Liver (tissue), 8 donors: ENCODE measurements at regions not wholly inside any gene's neighbourhood (a gene's known extent, or its start where the extent isn't known, plus 50 kb on each side); places are given as distances from the start of the nearest gene placed in this dataset.

Experiments used
- DNase-seq: peaks from one replicate; pipeline ENCODE4 v3.0.0-alpha.2; 2017; ENCODE audit warnings: low spot score
- H3K27ac ChIP-seq, 2 donors: one replicate each; pipeline ENCODE4 v1.7.0; 2013; ENCODE audit warnings: inconsistent platforms in 2 of 2, low read length in 2 of 2, control low read depth in 1 of 2, low read depth in 1 of 2, mild to moderate bottlenecking in 1 of 2
- H3K27me3 ChIP-seq, 4 donors: one replicate each; pipeline versions ENCODE4 v1.6.1 to v1.7.0; 2013; ENCODE audit warnings: low read length in 3 of 4, inconsistent platforms in 1 of 4, mild to moderate bottlenecking in 1 of 4, moderate library complexity in 1 of 4; ENCODE audit not compliant: control insufficient read depth in 4 of 4, insufficient read depth in 4 of 4
- H3K36me3 ChIP-seq, 4 donors: one replicate each; pipeline versions ENCODE4 v1.6.1 to v1.7.0; 2013; ENCODE audit warnings: low read length in 3 of 4, mild to moderate bottlenecking in 3 of 4, low read depth in 1 of 4, moderate library complexity in 1 of 4; ENCODE audit not compliant: control insufficient read depth in 4 of 4, insufficient read depth in 3 of 4
- H3K4me1 ChIP-seq, 4 donors: one replicate each; pipeline versions ENCODE4 v1.6.1 to v1.7.0; 2013; ENCODE audit warnings: low read length in 3 of 4, mild to moderate bottlenecking in 3 of 4, moderate library complexity in 1 of 4; ENCODE audit not compliant: control insufficient read depth in 4 of 4, insufficient read depth in 4 of 4
- H3K4me3 ChIP-seq, 3 donors: one replicate each; pipeline versions ENCODE4 v1.6.1 to v1.7.0; 2013; ENCODE audit warnings: low read length in 3 of 3, control low read depth in 1 of 3, low read depth in 1 of 3, mild to moderate bottlenecking in 1 of 3
- H3K9ac ChIP-seq, 2 donors: one replicate each; pipeline ENCODE4 v1.7.0; 2013; ENCODE audit warnings: low read length in 2 of 2, mild to moderate bottlenecking in 2 of 2, moderate library complexity in 2 of 2, control low read depth in 1 of 2, low read depth in 1 of 2
- H3K9me3 ChIP-seq, 4 donors: one replicate each; pipeline versions ENCODE4 v1.6.1 to v1.7.0; 2013; ENCODE audit warnings: low read length in 3 of 4; ENCODE audit not compliant: control insufficient read depth in 4 of 4
- CTCF ChIP-seq: fragments of 150-350 bp; IDR thresholded peaks from 2 replicates; pipeline ENCODE4 v1.5.1; 2017; ENCODE audit warnings: improper control_type of control experiment, low read depth, low read length; ENCODE audit not compliant: missing input control
- EGR1 ChIP-seq, 2 donors: IDR thresholded peaks; 2 replicates each; pipeline ENCODE4 v1.6.1; 2016 to 2018; ENCODE audit warnings: antibody characterized with exemption in 2 of 2, low read depth in 2 of 2
- FOXA1 ChIP-seq: IDR thresholded peaks from 2 replicates; pipeline ENCODE4 v1.6.1; 2016; ENCODE audit warnings: antibody characterized with exemption
- FOXA2 ChIP-seq: IDR thresholded peaks from 2 replicates; pipeline ENCODE4 v1.6.1; 2016; ENCODE audit warnings: antibody characterized with exemption
- HNF4A ChIP-seq, 2 donors: conservative IDR thresholded peaks; 2 replicates each; pipeline ENCODE4 v1.6.1; 2016; ENCODE audit warnings: antibody characterized with exemption in 2 of 2, mild to moderate bottlenecking in 2 of 2
- HNF4G ChIP-seq: IDR thresholded peaks from 2 replicates; pipeline ENCODE4 v1.6.1; 2016; ENCODE audit warnings: antibody characterized with exemption
- JUND ChIP-seq, 2 donors: IDR thresholded peaks; 2 replicates each; pipeline ENCODE4 v1.6.1; 2016; ENCODE audit warnings: antibody characterized with exemption in 2 of 2
- NR2F2 ChIP-seq: IDR thresholded peaks from 2 replicates; pipeline ENCODE4 v1.6.1; 2016; ENCODE audit warnings: antibody characterized with exemption
- RAD21 ChIP-seq, 2 donors: IDR thresholded peaks; 2 replicates each; pipeline ENCODE4 v1.6.1; 2016; ENCODE audit warnings: antibody characterized with exemption in 2 of 2, mild to moderate bottlenecking in 2 of 2
- RXRA ChIP-seq, 2 donors: IDR thresholded peaks; 2 replicates each; pipeline ENCODE4 v1.6.1; 2017 to 2018; ENCODE audit warnings: antibody characterized with exemption in 2 of 2, mild to moderate bottlenecking in 1 of 2
- SP1 ChIP-seq: IDR thresholded peaks from 2 replicates; pipeline ENCODE4 v1.6.1; 2018; ENCODE audit warnings: antibody characterized with exemption, mild to moderate bottlenecking
- TAF1 ChIP-seq: conservative IDR thresholded peaks from 2 replicates; pipeline ENCODE4 v1.6.1; 2016; ENCODE audit warnings: antibody characterized with exemption, mild to moderate bottlenecking
- YY1 ChIP-seq: IDR thresholded peaks from 2 replicates; pipeline ENCODE4 v1.6.1; 2016; ENCODE audit warnings: antibody characterized with exemption, mild to moderate bottlenecking
- WGBS: extraction: QIAGEN DNeasy Blood & Tissue Kit; methylation state at CpG from one replicate; pipeline ENCODE4 v1.1.7; 2013; 5-methylcytosine and 5-hydroxymethylcytosine counted together
- TF ChIP-seq, protein P1 (sequence below): IDR thresholded peaks from 2 replicates; pipeline ENCODE4 v1.6.1; 2016; ENCODE audit warnings: antibody characterized with exemption
- TF ChIP-seq, protein P2 (sequence below): IDR thresholded peaks from 2 replicates; pipeline ENCODE4 v1.6.1; 2016; ENCODE audit warnings: antibody characterized with exemption
- TF ChIP-seq, protein P3 (sequence below): IDR thresholded peaks from 2 replicates; pipeline ENCODE4 v1.6.1; 2016; ENCODE audit warnings: antibody characterized with exemption
- TF ChIP-seq, protein P4 (sequence below): IDR thresholded peaks from 2 replicates; pipeline ENCODE4 v1.6.1; 2016; ENCODE audit warnings: antibody characterized with exemption, mild to moderate bottlenecking
- donor health status: healthy.
- donor health status: healthy.
- donor health status: healthy.
- donor health status: healthy.
- donor health status: healthy.

DNA sequence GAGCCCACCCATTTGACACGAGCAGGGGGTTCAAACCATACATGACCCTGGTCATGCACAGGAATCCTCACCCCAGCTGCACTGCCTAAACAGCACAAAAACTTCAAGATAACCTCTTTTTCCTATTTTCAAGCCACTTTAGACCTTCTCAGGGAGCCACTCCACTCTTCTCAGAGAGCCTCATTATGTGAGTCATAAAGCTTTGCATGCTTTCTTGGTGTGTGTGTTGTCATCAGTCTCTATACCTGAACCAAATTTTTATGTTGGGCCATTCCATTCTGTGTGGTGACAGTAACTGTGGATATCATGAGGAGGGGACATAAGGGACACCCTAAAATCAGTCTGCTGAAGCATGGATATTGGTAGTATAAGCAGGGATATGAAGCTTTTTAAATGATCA, 769.5 kb upstream of the API5 start (continued):
- TF ChIP-seq, protein P1, sequence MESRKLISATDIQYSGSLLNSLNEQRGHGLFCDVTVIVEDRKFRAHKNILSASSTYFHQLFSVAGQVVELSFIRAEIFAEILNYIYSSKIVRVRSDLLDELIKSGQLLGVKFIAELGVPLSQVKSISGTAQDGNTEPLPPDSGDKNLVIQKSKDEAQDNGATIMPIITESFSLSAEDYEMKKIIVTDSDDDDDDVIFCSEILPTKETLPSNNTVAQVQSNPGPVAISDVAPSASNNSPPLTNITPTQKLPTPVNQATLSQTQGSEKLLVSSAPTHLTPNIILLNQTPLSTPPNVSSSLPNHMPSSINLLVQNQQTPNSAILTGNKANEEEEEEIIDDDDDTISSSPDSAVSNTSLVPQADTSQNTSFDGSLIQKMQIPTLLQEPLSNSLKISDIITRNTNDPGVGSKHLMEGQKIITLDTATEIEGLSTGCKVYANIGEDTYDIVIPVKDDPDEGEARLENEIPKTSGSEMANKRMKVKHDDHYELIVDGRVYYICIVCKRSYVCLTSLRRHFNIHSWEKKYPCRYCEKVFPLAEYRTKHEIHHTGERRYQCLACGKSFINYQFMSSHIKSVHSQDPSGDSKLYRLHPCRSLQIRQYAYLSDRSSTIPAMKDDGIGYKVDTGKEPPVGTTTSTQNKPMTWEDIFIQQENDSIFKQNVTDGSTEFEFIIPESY: no peak
- TF ChIP-seq EGR1 (IDR thresholded peaks at IDR 0.05; ENCODE audit: low read depth in 2 of 2): no peak
- TF ChIP-seq TAF1: no peak
- TF ChIP-seq, protein P2, sequence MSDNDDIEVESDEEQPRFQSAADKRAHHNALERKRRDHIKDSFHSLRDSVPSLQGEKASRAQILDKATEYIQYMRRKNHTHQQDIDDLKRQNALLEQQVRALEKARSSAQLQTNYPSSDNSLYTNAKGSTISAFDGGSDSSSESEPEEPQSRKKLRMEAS: no peak
- no peak for TF ChIP-seq JUND (IDR thresholded peaks at IDR 0.05)
- TF ChIP-seq FOXA1: no peak
- no peak for TF ChIP-seq YY1
- TF ChIP-seq HNF4A (conservative IDR thresholded peaks at IDR 0.05): no peak
- no peak for TF ChIP-seq NR2F2
- TF ChIP-seq, protein P3, sequence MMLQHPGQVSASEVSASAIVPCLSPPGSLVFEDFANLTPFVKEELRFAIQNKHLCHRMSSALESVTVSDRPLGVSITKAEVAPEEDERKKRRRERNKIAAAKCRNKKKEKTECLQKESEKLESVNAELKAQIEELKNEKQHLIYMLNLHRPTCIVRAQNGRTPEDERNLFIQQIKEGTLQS: no peak

DNA sequence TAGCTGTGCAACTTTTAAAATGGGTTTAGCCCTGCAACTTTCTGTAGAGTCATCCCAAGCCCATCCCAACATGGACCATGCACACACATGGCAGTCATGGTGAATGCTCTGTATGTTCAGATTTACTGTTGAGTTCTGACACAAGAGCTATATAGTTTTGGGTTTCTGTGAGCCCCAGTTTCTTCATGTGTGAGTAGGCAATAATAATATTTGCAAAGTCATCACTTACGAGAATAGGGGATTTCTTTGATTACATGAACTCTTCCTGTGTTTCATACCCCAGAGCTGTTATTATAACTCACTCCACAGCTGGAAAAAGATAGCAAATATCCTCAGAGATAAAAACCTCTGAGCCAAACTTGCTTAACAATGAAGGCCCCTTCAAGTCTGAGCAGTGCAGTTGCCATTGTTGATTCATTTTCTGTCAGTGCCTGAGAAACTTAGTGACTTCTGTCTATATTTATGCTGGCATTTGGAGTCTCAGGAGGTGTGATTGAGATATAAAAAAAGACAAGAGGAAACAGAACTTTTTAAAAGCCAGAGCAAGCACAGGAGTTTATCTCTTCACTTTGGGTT, 767.9 kb upstream of the API5 start:
- Histone ChIP-seq H3K36me3 (no peaks in the 10 kb centered on the region), H3K9ac (no peak overlapping the region), H3K27me3 (no peaks in the 10 kb centered on the region), H3K27ac (no peak overlapping the region), H3K4me3 (no peak overlapping the region), H3K9me3 (peaks cover 0 to 6% (median 2%) of the 10 kb centered on the region in 4 donors), H3K4me1 (no peaks in the 10 kb centered on the region)
- 30% methylated on average over 1 of the region's 1 CpG for WGBS
- DNase-seq: no peak
- TF ChIP-seq HNF4G: no peak
- no peak for TF ChIP-seq CTCF
- TF ChIP-seq NR2F2: no peak
- no peak for TF ChIP-seq EGR1 (IDR thresholded peaks at IDR 0.05; ENCODE audit: low read depth in 2 of 2)
- TF ChIP-seq TAF1: no peak
- no peak for TF ChIP-seq FOXA2
- TF ChIP-seq, protein P3: no peak
- no peak for TF ChIP-seq HNF4A (conservative IDR thresholded peaks at IDR 0.05)
- TF ChIP-seq FOXA1: no peak
- TF ChIP-seq, protein P2: no peak
- TF ChIP-seq, protein P4, sequence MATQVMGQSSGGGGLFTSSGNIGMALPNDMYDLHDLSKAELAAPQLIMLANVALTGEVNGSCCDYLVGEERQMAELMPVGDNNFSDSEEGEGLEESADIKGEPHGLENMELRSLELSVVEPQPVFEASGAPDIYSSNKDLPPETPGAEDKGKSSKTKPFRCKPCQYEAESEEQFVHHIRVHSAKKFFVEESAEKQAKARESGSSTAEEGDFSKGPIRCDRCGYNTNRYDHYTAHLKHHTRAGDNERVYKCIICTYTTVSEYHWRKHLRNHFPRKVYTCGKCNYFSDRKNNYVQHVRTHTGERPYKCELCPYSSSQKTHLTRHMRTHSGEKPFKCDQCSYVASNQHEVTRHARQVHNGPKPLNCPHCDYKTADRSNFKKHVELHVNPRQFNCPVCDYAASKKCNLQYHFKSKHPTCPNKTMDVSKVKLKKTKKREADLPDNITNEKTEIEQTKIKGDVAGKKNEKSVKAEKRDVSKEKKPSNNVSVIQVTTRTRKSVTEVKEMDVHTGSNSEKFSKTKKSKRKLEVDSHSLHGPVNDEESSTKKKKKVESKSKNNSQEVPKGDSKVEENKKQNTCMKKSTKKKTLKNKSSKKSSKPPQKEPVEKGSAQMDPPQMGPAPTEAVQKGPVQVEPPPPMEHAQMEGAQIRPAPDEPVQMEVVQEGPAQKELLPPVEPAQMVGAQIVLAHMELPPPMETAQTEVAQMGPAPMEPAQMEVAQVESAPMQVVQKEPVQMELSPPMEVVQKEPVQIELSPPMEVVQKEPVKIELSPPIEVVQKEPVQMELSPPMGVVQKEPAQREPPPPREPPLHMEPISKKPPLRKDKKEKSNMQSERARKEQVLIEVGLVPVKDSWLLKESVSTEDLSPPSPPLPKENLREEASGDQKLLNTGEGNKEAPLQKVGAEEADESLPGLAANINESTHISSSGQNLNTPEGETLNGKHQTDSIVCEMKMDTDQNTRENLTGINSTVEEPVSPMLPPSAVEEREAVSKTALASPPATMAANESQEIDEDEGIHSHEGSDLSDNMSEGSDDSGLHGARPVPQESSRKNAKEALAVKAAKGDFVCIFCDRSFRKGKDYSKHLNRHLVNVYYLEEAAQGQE: no peak
- no peak for TF ChIP-seq JUND (IDR thresholded peaks at IDR 0.05)
- TF ChIP-seq YY1: no peak
- no peak for TF ChIP-seq RAD21 (IDR thresholded peaks at IDR 0.05)
- no peak for TF ChIP-seq SP1
- TF ChIP-seq RXRA (IDR thresholded peaks at IDR 0.05): no peak
